Brain microvascular endothelial cell (primary cell): ENCODE measurements at regions not wholly inside any gene's neighbourhood (a gene's known extent, or its start where the extent isn't known, plus 50 kb on each side); places are given as distances from the start of the nearest gene placed in this dataset.
A peak's percentile ranks its signal among the peaks of the same experiment; 100 is the strongest.
"Not testable (repeated sequence)": the region's sequence is repeated elsewhere in the genome, so short reads cannot be mapped to it uniquely, and the experiment has no call there.

ENCODE experiments used
- DNase-seq: peaks from one replicate; pipeline ENCODE4 v3.0.0-alpha.2; 2020
- H3K27ac ChIP-seq: fragments of 250-450 bp; sonication (Bioruptor Pico); 2 replicates; pipeline ENCODE4 v1.5.1; 2020; ENCODE audit warnings: mild to moderate bottlenecking, moderate library complexity
- H3K27me3 ChIP-seq: fragments of 250-450 bp; sonication (Bioruptor Pico); replicated peaks from 2 replicates; pipeline ENCODE4 v1.5.1; 2020; ENCODE audit warnings: mild to moderate bottlenecking
- H3K36me3 ChIP-seq: fragments of 250-450 bp; sonication (Bioruptor Pico); replicated peaks from 2 replicates; pipeline ENCODE4 v1.5.1; 2020; ENCODE audit warnings: mild to moderate bottlenecking
- H3K4me3 ChIP-seq: 2 replicates; pipeline ENCODE4 v1.5.1; 2011; ENCODE audit warnings: low read depth, mild to moderate bottlenecking, control low read depth, low read length, moderate library complexity
- in situ Hi-C: cut with HindIII; loops from 2 replicates; pipeline ENCODE4 v1.10.0; 2017; ENCODE audit warnings: low sequenced_read_pairs, low pct_ligation_motif_present
- TF ChIP-seq, protein P1 (sequence below): IDR thresholded peaks from 2 replicates; pipeline ENCODE4 v1.5.1; 2011; ENCODE audit warnings: low read depth, mild to moderate bottlenecking, moderate library complexity, low read length, control low read depth, inconsistent platforms; ENCODE audit errors: missing control alignments

DNA sequence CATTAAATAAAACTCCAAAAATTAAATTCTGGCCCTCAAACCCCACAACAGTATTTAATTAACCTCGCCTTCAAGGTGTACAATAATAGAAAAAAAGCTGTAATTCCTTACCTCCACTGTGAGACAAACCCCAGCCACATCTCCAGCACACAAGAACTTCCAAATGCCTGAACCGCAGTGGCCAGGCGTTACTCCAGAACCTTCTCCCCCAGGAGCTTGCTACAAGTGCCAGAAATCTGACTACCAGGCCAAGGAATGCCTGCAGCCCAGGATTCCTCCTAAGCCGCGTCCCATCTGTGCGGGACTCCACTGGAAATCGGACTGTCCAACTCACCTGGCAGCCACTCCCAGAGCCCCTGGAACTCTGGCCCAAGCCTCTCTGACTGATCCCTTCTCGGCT, 163.2 kb downstream of the ADRA2C start:
- H3K36me3 ChIP-seq, in situ Hi-C loops, H3K27me3 ChIP-seq, DNase-seq, H3K27ac ChIP-seq, H3K4me3 ChIP-seq: not testable (repeated sequence)

DNA sequence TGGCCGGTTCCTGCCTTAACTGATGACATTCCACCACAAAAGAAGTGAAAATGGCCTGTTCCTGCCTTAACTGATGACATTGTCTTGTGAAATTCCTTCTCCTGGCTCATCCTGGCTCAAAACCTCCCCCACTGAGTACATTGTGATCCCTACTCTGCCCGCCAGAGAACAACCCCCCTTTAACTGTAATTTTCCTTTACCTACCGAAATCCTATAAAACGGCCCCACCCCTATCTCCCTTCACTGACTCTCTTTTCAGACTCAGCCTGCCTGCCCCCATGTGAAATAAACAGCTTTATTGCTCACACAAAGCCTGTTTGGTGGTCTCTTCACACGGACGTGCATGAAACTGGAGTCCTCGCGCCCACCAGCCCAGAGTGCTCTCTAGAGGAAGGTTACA, 166.5 kb downstream of the ADRA2C start:
- H3K4me3 ChIP-seq, H3K36me3 ChIP-seq, DNase-seq, in situ Hi-C loops, H3K27me3 ChIP-seq, H3K27ac ChIP-seq: not testable (repeated sequence)

DNA sequence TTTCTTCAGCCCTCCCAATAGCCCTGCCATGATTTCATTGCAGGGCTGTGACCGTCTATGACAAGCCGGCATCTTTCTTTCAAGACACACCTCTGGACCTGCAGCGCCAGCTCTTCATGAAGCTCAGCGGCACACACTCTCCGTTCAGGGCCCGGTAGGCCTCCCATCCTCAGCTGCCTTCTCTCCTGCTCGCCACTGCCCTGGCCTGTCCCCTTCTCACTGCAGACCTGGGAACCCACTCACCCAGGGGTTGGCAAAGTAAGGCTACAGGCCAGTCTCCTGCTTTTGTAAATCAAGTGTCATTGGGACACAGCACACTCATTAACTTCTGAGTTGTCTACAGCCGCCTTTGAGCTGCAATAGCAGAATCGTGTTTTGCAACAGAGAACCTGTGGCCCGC, 169.2 kb downstream of the ADRA2C start:
- in situ Hi-C loops = not testable (repeated sequence)

DNA sequence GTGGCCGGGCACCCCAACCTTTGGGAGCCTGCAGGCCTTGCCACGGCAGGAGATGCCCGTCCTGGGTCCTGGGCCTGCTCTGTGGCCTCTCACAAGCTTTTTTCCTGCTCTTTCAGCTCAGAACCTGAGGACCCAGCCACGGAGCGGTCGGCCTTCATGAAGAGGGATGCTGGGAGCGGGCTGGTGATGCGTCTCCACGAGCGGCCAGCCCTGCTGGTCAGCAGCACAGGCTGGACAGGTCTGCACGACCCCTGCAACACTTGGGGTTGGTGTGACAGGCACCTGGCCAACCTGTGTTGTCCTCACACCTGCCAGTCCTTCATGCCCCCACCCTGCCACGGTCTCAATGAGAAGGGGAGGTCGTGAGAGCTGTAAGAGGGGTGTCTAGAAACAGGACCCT, 170.0 kb downstream of the ADRA2C start:
- DNase-seq = no peak
- Histone ChIP-seq H3K27me3 (no peaks in the 10 kb centered on the region), H3K36me3 (no peaks in the 10 kb centered on the region), H3K4me3 (no peak overlapping the region), H3K27ac (no peak overlapping the region)
- in situ Hi-C loops = no loop called here
- TF ChIP-seq, protein P1, sequence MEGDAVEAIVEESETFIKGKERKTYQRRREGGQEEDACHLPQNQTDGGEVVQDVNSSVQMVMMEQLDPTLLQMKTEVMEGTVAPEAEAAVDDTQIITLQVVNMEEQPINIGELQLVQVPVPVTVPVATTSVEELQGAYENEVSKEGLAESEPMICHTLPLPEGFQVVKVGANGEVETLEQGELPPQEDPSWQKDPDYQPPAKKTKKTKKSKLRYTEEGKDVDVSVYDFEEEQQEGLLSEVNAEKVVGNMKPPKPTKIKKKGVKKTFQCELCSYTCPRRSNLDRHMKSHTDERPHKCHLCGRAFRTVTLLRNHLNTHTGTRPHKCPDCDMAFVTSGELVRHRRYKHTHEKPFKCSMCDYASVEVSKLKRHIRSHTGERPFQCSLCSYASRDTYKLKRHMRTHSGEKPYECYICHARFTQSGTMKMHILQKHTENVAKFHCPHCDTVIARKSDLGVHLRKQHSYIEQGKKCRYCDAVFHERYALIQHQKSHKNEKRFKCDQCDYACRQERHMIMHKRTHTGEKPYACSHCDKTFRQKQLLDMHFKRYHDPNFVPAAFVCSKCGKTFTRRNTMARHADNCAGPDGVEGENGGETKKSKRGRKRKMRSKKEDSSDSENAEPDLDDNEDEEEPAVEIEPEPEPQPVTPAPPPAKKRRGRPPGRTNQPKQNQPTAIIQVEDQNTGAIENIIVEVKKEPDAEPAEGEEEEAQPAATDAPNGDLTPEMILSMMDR = no peak

More for the DNA sequence above, 169.2 kb downstream of the ADRA2C start:
- H3K36me3 ChIP-seq, H3K27ac ChIP-seq, H3K27me3 ChIP-seq, H3K4me3 ChIP-seq, DNase-seq: not testable (repeated sequence)

DNA sequence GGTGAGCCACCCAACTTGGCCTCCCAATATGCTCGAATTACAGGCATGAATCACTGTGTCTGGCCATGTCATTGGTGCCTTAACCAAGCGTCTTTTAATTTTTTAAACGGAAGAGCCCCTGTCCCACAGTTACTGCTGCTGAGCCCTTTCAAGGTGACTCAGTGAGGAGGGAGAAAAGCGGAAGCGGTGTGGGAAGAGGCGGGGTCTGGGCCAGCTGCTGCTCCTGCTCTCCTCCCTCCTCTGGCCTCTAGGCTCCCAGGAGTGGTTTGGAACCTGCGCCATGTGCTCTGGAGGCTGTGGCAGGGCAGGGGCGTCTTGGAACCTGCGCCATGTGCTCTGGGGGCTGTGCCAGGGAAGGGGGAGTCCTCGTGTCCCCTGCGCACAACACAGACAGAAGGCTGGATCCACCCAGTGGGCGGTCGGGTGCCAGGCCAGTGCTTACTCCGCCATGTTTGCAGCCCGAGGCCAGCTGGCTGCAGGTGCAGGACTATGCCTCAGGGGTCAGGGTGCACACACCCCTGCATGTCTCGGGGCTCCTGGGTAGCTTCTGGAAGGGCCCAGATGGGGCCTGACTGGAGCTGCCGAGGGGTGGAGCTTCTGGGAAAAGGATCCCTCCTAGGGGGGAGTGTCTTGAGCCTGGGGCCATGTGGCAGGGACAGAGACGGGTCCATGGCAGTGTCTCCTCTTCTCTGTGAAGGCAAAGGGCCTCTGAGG, 171.8 kb downstream of the ADRA2C start:
- H3K27ac ChIP-seq, H3K36me3 ChIP-seq, DNase-seq, H3K4me3 ChIP-seq, in situ Hi-C loops, H3K27me3 ChIP-seq: not testable (repeated sequence)

DNA sequence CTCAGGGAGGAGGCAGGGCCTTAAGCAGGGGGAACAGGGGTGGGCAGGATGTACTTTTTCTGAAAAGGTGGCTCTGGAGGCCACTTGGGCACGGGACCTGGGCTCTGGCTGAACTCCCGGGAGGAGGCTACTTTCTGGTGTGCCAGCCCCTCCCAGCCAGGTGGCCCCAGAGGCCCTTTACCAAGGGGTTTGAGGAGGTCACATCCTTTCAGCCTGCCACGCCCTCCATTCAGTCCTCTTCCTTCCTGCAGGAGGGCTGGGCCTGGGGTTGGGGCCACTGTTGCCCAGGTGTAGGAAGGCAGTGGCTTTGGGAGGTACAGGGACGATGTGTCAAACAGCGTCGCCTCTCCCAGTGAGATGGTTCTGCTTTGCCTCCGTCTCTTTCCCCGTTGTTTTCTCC, 172.5 kb downstream of the ADRA2C start:
- H3K36me3 ChIP-seq, in situ Hi-C loops, H3K27me3 ChIP-seq, H3K27ac ChIP-seq, DNase-seq, H3K4me3 ChIP-seq: not testable (repeated sequence)

DNA sequence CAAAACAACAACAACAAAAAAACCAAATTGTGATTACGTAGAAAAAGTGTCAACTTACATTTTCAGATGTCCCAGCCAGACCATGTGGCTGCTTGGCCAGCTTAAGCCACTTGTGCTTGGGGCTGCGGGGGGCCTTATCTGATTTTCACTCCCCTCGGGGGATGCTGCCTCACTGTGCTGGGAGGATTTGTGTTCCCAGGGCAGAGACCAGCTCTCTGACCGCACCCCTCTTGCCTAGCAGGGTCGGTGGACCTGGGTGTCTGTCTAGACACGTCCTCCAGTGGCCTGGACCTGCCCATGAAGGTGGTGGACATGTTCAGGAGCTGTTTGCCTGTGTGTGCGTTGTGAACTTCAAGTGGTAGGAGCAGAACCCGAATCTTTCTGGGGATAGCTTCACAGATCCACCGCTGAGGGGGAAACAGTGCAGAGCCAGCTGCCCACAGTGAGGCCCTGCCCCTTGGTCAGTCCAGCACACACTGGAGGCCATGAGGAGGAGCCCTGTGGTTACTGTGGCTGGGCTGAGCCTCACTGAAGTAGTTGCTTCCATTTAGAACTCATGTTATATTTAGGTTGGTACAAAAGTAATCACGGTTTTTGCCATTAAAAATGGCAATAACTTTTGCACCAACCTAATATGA, 173.9 kb downstream of the ADRA2C start:
- H3K27ac ChIP-seq, in situ Hi-C loops, H3K27me3 ChIP-seq, H3K36me3 ChIP-seq, H3K4me3 ChIP-seq, DNase-seq: not testable (repeated sequence)

DNA sequence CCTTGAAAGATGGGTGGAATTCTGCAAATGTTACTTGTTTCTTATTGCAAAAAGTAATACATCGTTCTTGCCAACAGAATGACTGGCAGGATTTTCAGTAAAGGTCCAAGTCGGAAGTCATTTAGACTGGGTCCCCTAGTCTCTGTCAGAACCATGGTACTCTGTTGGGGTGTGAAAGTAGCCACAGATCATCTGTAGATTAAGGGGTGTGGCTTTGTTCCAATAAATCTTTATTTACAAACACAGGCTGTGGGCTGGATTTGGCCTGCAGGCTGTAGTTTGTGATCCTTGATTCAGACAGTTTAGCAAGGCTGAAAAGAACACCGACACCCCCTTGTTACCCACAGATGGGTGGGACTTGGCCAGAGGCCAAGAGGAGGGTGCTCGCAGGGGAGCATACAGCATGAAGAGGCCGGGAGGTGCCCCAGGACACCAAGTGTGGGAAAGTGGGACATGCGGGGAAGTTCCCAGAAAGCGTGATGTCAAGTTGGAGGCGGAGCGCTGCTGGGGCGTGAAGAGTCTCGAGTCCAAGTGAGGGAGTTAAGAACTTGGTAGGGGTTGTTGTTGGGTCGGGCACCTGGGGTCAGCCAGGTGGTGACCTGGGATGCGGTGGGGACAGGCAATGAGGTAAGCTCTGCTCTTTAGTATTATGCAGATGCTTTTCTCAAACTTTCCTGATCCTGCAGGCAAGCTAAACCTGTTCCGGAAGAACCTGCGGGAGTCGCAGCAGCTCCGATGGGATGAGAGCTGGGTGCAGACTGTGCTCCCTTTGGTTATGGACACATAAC, 175.7 kb downstream of the ADRA2C start:
- in situ Hi-C loops, DNase-seq, H3K4me3 ChIP-seq, H3K36me3 ChIP-seq, H3K27ac ChIP-seq, H3K27me3 ChIP-seq: not testable (repeated sequence)

DNA sequence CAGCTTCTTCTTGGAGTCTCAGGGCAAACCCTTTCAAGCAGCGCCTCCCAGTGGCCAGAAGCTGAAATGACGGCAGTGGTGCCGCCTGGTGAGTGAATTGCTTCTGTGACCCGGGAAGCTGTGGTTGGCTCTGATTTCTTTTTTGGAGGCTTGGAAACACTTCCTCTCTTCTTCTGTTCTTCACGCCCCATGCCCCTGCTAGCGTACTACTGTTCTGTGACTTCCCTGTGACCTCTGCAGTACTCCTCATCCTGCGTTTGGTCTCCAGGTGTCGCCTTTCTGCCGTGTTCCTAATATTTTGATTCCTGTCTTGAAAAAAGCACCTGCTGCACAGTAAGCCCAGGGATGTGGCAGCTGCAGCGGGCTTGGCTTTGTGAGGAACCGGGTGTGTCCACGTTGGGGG, 176.4 kb downstream of the ADRA2C start:
- H3K27ac ChIP-seq, H3K27me3 ChIP-seq, H3K4me3 ChIP-seq, H3K36me3 ChIP-seq, in situ Hi-C loops: not testable (repeated sequence)
- peak; percentile 70 for DNase-seq
- TF ChIP-seq, protein P1 = peak; percentile 59

DNA sequence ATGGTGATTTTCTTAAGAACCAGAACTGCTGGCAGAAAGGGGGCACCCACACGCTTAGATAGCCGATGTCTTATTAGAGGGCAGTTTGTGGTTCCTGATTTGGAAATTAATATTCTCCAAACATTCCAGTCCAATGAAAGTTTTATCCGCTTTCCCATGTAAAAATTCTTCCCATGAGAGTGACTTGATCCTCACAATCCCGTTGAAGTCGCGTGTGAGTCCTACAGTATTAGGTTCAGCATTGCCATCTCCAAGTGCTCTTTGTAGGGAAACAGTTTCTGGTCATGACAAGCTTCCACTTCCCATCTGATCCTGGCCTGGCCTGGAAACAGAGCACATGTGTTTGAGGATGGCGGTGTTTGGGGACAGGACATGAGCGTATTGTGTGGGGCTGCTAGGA, 176.9 kb downstream of the ADRA2C start:
- DNase-seq, H3K4me3 ChIP-seq, H3K27me3 ChIP-seq, H3K27ac ChIP-seq, in situ Hi-C loops, H3K36me3 ChIP-seq: not testable (repeated sequence)
